NCI-H774 (cell line): ENCODE measurements at regions not wholly inside any gene's neighbourhood (a gene's known extent, or its start where the extent isn't known, plus 50 kb on each side); places are given as distances from the start of the nearest gene placed in this dataset.

ENCODE experiments used
- DNase-seq: peaks from one replicate; lab custom pipeline; 2025; lab: John Stamatoyannopoulos, UW

GRCh38 chr2:192275632-192276031 lies 80.9 kb upstream of the TMEFF2 start:
- DNase-seq, result no peak

GRCh38 chr2:192267484-192267883 lies 72.8 kb upstream of the TMEFF2 start:
- no peak for DNase-seq

- DNase-seq, result no peak
Measured at GRCh38 chr2:192265751-192266150, 71.0 kb upstream of the TMEFF2 start.

GRCh38 chr2:192254444-192254843 lies 59.7 kb upstream of the TMEFF2 start:
- DNase-seq, result no peak

- DNase-seq, result no peak
Measured at GRCh38 chr2:192253692-192254091, 59.0 kb upstream of the TMEFF2 start.

GRCh38 chr2:192250961-192251360 lies 56.2 kb upstream of the TMEFF2 start:
- DNase-seq, result no peak

- no peak for DNase-seq
Measured at GRCh38 chr2:192247456-192247855, 52.7 kb upstream of the TMEFF2 start.

GRCh38 chr2:192246297-192246696 lies 51.6 kb upstream of the TMEFF2 start:
- no peak for DNase-seq

- DNase-seq, result no peak
Measured at GRCh38 chr2:192245329-192245728, 50.6 kb upstream of the TMEFF2 start.
